B cell (primary cell): ENCODE measurements at regions not wholly inside any gene's neighbourhood (a gene's known extent, or its start where the extent isn't known, plus 50 kb on each side); places are given as distances from the start of the nearest gene placed in this dataset.

ENCODE experiments used
- ATAC-seq: fragments of 200-7000 bp; cut with Tn5 transposase; one replicate; pipeline ENCODE4 v1.10.0; 2021; ENCODE audit warnings: low read depth, mild to moderate bottlenecking, moderate number of reproducible peaks, moderate library complexity
- CTCF ChIA-PET: fragments of 350-600 bp; sonication (Branson Sonifier 250); formaldehyde crosslinking; loops from one replicate; lab custom pipeline; 2021; ENCODE audit warnings: antibody characterized with exemption, inconsistent platforms; lab: Charles Lee
- POLR2A ChIA-PET: fragments of 350-600 bp; sonication (Branson Sonifier 250); formaldehyde crosslinking; loops from one replicate; lab custom pipeline; 2021; ENCODE audit warnings: antibody characterized with exemption; lab: Charles Lee
- DNase-seq: peaks from one replicate; pipeline ENCODE4 v3.0.0; 2013
- H2AFZ ChIP-seq: 2 replicates; pipeline ENCODE4 v1.6.1; 2012; ENCODE audit warnings: mild to moderate bottlenecking, low read depth, low read length; ENCODE audit not compliant: insufficient read depth, poor library complexity, severe bottlenecking
- H3K27ac ChIP-seq, 2 donors: 1 replicate in 1 of 2; 2 replicates in 1 of 2; pipeline ENCODE4 v1.5.1; 2012 to 2013; ENCODE audit warnings: low read length in 2 of 2, mild to moderate bottlenecking in 2 of 2, moderate library complexity in 1 of 2
- H3K27me3 ChIP-seq, 4 experiments: fragments of 200-600 bp in 1 of 4; sonication (generic) in 1 of 4; replicated peaks in 1 of 4; 1 replicate in 2 of 4; 2 replicates in 2 of 4; pipeline versions ENCODE4 v1.6.1 to v1.7.0; 2013 to 2016; ENCODE audit warnings: low read length in 3 of 4, mild to moderate bottlenecking in 2 of 4, mixed read lengths in 1 of 4, moderate library complexity in 1 of 4; ENCODE audit not compliant: insufficient read depth in 4 of 4, control insufficient read depth in 3 of 4; ENCODE audit errors: control extremely low read depth in 1 of 4
- H3K36me3 ChIP-seq, 2 experiments: replicated peaks in 1 of 2; 1 replicate in 1 of 2; 2 replicates in 1 of 2; pipeline versions ENCODE4 v1.6.1 to v1.7.1; 2013; ENCODE audit warnings: low read length in 1 of 2; ENCODE audit not compliant: insufficient read depth in 2 of 2, control insufficient read depth in 1 of 2; ENCODE audit errors: control extremely low read depth in 1 of 2, extremely low read depth in 1 of 2
- H3K4me1 ChIP-seq, 2 donors: fragments of 200-600 bp in 1 of 2; sonication (generic) in 1 of 2; 1 replicate in 1 of 2; 2 replicates in 1 of 2; pipeline versions ENCODE4 v1.5.1 to v1.6.1; 2013 to 2017; ENCODE audit warnings: low read length in 2 of 2; ENCODE audit not compliant: control insufficient read depth in 2 of 2, insufficient read depth in 2 of 2
- H3K4me2 ChIP-seq: replicated peaks from 2 replicates; pipeline ENCODE3; 2012; ENCODE audit warnings: mild to moderate bottlenecking, low read depth, low read length; ENCODE audit not compliant: poor library complexity, severe bottlenecking
- H3K4me3 ChIP-seq, 5 experiments: fragments of 200-600 bp in 1 of 5; sonication (generic) in 1 of 5; 1 replicate in 3 of 5; 2 replicates in 2 of 5; pipeline versions ENCODE4 v1.5.1 to v1.7.0; 2011 to 2016; ENCODE audit warnings: low read length in 4 of 5, mild to moderate bottlenecking in 4 of 5, low read depth in 2 of 5, control low read depth in 1 of 5, moderate library complexity in 1 of 5; ENCODE audit not compliant: insufficient read depth in 1 of 5; ENCODE audit errors: control extremely low read depth in 1 of 5, extremely low read depth in 1 of 5
- H3K79me2 ChIP-seq: fragments of 200-600 bp; sonication (generic); one replicate; pipeline ENCODE4 v1.6.0; 2016; ENCODE audit warnings: low read length; ENCODE audit not compliant: control insufficient read depth, insufficient read depth
- H3K9ac ChIP-seq: fragments of 200-600 bp; sonication (generic); 2 replicates; pipeline ENCODE4 v1.6.1; 2017; ENCODE audit warnings: mild to moderate bottlenecking, low read length, moderate library complexity
- H3K9me3 ChIP-seq, 3 donors: one replicate each; pipeline versions ENCODE4 v1.6.1 to v1.7.1; 2013; ENCODE audit warnings: low read length in 2 of 3; ENCODE audit not compliant: control insufficient read depth in 2 of 3, insufficient read depth in 1 of 3; ENCODE audit errors: control extremely low read depth in 1 of 3
- H4K20me1 ChIP-seq: 2 replicates; pipeline ENCODE4 v1.6.0; 2012; ENCODE audit warnings: mild to moderate bottlenecking, low read length; ENCODE audit not compliant: insufficient read depth, control insufficient read depth, poor library complexity, severe bottlenecking
- H3K27ac Mint-ChIP-seq: one replicate; pipeline ENCODE4 v1.8.0; 2021; ENCODE audit warnings: mixed read lengths
- H3K27me3 Mint-ChIP-seq: one replicate; pipeline ENCODE4 v1.8.0; 2021; ENCODE audit warnings: mixed read lengths
- H3K4me1 Mint-ChIP-seq: one replicate; pipeline ENCODE4 v1.8.0; 2021; ENCODE audit warnings: mixed read lengths
- H3K4me3 Mint-ChIP-seq: one replicate; pipeline ENCODE4 v1.8.0; 2021; ENCODE audit warnings: mixed read lengths
- H3K9me3 Mint-ChIP-seq: one replicate; pipeline ENCODE4 v1.8.0; 2022; ENCODE audit warnings: mixed read lengths; ENCODE audit not compliant: insufficient read depth
- CTCF ChIP-seq: fragments of 200-600 bp; IDR thresholded peaks from one replicate; pipeline ENCODE4 v1.8.0; 2022; ENCODE audit warnings: antibody characterized with exemption, mild to moderate bottlenecking
- EZH2 ChIP-seq: IDR thresholded peaks from 2 replicates; pipeline ENCODE4 v1.6.1; 2012; ENCODE audit warnings: borderline replicate concordance, low read depth, mild to moderate bottlenecking, moderate library complexity, low read length; ENCODE audit not compliant: insufficient read depth, poor library complexity, severe bottlenecking
- WGBS: methylation state at CpG from one replicate; pipeline ENCODE4 v1.1.5; 2013; ENCODE audit warnings: missing lambda C conversion rate; ENCODE audit not compliant: insufficient coverage; 5-methylcytosine and 5-hydroxymethylcytosine counted together
- intact Hi-C: fragments of 100-400 bp; cut with micrococcal nuclease; formaldehyde crosslinking; loops from one replicate; pipeline ENCODE4 v1.10.0; 2022

- Histone ChIP-seq H4K20me1 (no peaks in the 10 kb centered on the region), H2AFZ (no peak overlapping the region), H3K4me2 (no peak overlapping the region), H3K9ac (no peak overlapping the region), H3K36me3 (no peaks in the 10 kb centered on the region), H3K79me2 (no peaks in the 10 kb centered on the region), H3K27me3 (peaks cover 0 to 1% (median 0%) of the 10 kb centered on the region in 4 experiments), H3K27ac (no peak overlapping the region), H3K9me3 (no peaks in the 10 kb centered on the region), H3K4me3 (no peak overlapping the region), H3K4me1 (peaks cover 26 to 29% of the 10 kb centered on the region in 2 donors)
- TF ChIP-seq CTCF, result no peak
- no peak for TF ChIP-seq EZH2
- intact Hi-C loops, result no loop called here
- no peak overlapping the region for H3K4me3 Mint-ChIP-seq
- H3K27ac Mint-ChIP-seq, result no peak overlapping the region
- peaks cover 36% of the 10 kb centered on the region for H3K4me1 Mint-ChIP-seq
- ChIA-PET CTCF (interaction anchor here (0.8 to 5.5 kb wide), 8 partner anchors 12 to 615 kb away, joined by 3 to 150 read pairs (median 32); a partner anchor contains a TSS), POLR2A (no interaction called here)
- no peak for DNase-seq
- 100% methylated on average over 2 of the region's 3 CpGs for WGBS
- no peaks in the 10 kb centered on the region for H3K9me3 Mint-ChIP-seq
- peaks cover 3% of the 10 kb centered on the region for H3K27me3 Mint-ChIP-seq
- ATAC-seq, result no peak
Observed at GRCh38 chr6:27770724-27771123, 141.5 kb downstream of the OR2B2 start.

DNA sequence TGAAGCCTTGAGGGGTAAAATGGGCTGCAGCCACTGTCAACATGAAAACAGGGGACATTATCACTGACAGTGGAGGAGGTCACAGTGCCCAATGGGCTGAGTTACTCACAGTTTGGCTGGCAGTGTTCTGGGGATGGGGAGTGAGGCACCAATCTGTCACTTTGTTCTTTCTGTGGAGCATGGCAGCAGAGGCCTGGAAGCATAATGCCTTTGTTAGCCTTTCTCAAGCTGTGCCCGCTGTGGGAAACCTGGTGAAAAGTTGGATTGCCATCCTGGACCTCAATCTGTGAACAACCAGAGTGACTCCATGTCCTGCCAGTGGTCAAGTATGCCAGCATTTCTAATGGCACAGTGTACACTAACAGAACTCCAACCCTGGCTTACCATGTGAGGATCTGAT, 143.6 kb downstream of the OR2B2 start:
- 100% methylated on average over 1 of the region's 1 CpG for WGBS
- Histone ChIP-seq H3K4me2 (no peak overlapping the region), H3K27me3 (peaks cover 0 to 9% (median 0%) of the 10 kb centered on the region in 4 experiments), H3K79me2 (no peaks in the 10 kb centered on the region), H3K4me1 (peaks cover 18 to 20% of the 10 kb centered on the region in 2 donors), H3K36me3 (no peaks in the 10 kb centered on the region), H2AFZ (no peak overlapping the region), H4K20me1 (no peaks in the 10 kb centered on the region), H3K9me3 (no peaks in the 10 kb centered on the region), H3K9ac (no peak overlapping the region), H3K4me3 (no peak overlapping the region), H3K27ac (no peak overlapping the region)
- POLR2A ChIA-PET, result interaction anchor here (0.6 kb wide), 1 partner anchor 559 kb away, joined by 3 read pairs; no protein-coding TSS in a partner anchor
- TF ChIP-seq CTCF, result no peak
- TF ChIP-seq EZH2, result no peak
- CTCF ChIA-PET, result interaction anchor here (1.0 to 5.5 kb wide), 4 partner anchors 11 to 456 kb away, joined by 3 to 150 read pairs (median 4); a partner anchor contains a TSS
- Mint-ChIP-seq H3K27me3 (peaks cover 3% of the 10 kb centered on the region), H3K27ac (no peak overlapping the region), H3K4me1 (peaks cover 21% of the 10 kb centered on the region), H3K9me3 (no peaks in the 10 kb centered on the region), H3K4me3 (no peak overlapping the region)
- intact Hi-C loops, result no loop called here
- DNase-seq, result no peak
- no peak for ATAC-seq
